ENCODE measurements at regions not wholly inside any gene's neighbourhood (a gene's known extent, or its start where the extent isn't known, plus 50 kb on each side); places are given as distances from the start of the nearest gene placed in this dataset.

GRCh38 chr9:96058218-96058617, 182.7 kb downstream of the ERCC6L2 start:
- TF ChIP-seq POLR2AphosphoS5 (IDR thresholded peaks at IDR 0.05; ENCODE audit: low read depth, low read length): no peak
- no peak for TF ChIP-seq SIN3A (IDR thresholded peaks at IDR 0.05; ENCODE audit: borderline replicate concordance, insufficient read depth, low read length)
- no peak for TF ChIP-seq REST (IDR thresholded peaks at IDR 0.05; ENCODE audit: insufficient read depth in 1 of 2, low read depth in 2 of 2, low read length in 2 of 2)
- TF ChIP-seq TAF1 (IDR thresholded peaks at IDR 0.05; ENCODE audit: borderline replicate concordance, insufficient read depth, low read length): no peak

All from PFSK-1 (cell line).